LHCN-M2 (cell line): ENCODE measurements at regions not wholly inside any gene's neighbourhood (a gene's known extent, or its start where the extent isn't known, plus 50 kb on each side); places are given as distances from the start of the nearest gene placed in this dataset.
A peak's percentile ranks its signal among the peaks of the same experiment; 100 is the strongest.

Source experiments
- DNase-seq: peaks from one replicate; pipeline ENCODE4 v3.0.0-alpha.2; 2012; ENCODE audit warnings: low read depth

DNA sequence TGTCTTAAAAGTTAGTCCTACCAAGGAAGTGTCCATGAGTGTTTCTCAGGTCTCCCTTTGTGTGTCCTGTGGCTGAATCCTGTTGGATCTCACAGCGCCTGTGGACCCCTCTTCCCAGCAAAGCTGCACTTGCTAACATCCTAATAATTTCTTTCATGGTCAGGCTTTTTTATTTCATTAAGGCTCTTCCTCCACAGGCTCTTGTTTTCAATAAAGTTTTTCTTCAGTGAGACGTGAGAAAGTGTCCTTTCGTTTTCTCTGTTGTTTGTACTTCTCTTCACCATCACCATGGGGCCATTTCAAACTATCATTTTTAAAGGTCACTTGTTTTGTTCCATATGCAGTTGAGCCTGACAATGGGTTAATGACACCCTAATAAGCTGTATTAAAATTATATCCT lies 231.5 kb downstream of the LMO4 start:
- DNase-seq = no peak

- no peak for DNase-seq
Observed at GRCh38 chr1:87560601-87561360, 232.1 kb downstream of the LMO4 start.

DNA sequence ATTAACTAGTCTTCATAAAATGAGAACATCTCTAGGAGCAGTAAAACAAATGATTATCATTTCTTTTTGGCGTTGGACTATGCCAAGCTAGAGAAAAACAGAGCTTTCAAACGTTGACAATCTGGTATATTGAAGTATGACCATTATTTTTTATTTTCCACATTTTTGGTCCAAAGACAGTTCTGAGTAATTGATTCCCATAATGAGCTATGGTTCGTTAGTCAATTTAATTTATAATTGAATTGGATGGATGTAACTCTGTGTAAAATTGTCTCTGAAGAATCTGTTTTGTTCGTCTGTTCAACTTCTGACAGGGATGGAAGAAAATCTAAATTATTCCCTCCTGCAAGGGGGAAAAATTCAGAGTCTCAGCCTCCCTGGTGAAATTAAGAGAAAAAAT lies 234.5 kb downstream of the LMO4 start:
- DNase-seq = no peak

- DNase-seq = no peak
Observed at GRCh38 chr1:87565861-87566260, 237.2 kb downstream of the LMO4 start.

- no peak for DNase-seq
Observed at GRCh38 chr1:87568005-87568404, 239.3 kb downstream of the LMO4 start.

- no peak for DNase-seq
Observed at GRCh38 chr1:87568911-87569310, 240.2 kb downstream of the LMO4 start.

DNA sequence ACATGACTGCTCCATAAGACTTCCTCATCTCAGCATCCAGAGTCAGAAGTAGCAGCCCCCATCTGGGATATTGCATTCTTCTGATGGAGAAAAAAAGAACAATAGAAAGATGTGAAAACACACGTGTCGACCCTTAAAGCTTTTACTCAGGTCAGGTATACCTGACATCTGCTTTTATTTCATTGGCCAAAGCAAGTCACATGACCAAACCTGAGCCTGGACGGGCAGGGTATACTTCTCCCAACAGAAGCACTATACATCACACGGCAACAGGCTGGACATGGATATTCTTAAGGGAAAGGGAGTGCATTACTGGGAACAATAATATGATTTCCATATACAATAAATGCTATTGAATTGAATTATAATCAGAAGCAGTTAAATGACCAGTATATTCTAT lies 243.3 kb downstream of the LMO4 start:
- no peak for DNase-seq

DNA sequence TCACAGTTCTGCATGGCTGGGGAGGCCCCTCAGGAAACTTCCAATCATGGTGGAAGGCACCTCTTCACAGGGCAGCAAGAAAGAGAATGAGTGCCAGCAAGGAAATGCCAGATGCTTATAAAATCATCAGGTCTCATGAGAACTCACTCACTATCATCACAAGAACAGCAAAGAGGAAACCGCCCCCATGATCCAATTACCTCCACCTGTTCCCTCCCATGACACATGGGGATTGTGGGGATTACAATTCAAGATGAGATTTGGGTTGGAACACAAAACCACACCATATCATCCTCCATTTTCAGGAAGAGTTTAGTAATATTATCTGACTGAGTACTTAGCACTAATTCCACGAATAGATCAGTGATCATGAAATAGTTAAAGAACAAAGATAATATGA lies 244.2 kb downstream of the LMO4 start:
- DNase-seq = peak; percentile 6

GRCh38 chr1:87575528-87575927 lies 246.8 kb downstream of the LMO4 start:
- DNase-seq = no peak

GRCh38 chr1:87578464-87578863 lies 249.8 kb downstream of the LMO4 start:
- no peak for DNase-seq

GRCh38 chr1:87583459-87583858 lies 254.8 kb downstream of the LMO4 start:
- DNase-seq = no peak

GRCh38 chr1:87584586-87584985 lies 255.9 kb downstream of the LMO4 start:
- no peak for DNase-seq

- no peak for DNase-seq
Observed at GRCh38 chr1:87586501-87586900, 257.8 kb downstream of the LMO4 start.

GRCh38 chr1:87588495-87588894 lies 259.8 kb downstream of the LMO4 start:
- DNase-seq = no peak

- DNase-seq = no peak
Observed at GRCh38 chr1:87591492-87591891, 262.8 kb downstream of the LMO4 start.

DNA sequence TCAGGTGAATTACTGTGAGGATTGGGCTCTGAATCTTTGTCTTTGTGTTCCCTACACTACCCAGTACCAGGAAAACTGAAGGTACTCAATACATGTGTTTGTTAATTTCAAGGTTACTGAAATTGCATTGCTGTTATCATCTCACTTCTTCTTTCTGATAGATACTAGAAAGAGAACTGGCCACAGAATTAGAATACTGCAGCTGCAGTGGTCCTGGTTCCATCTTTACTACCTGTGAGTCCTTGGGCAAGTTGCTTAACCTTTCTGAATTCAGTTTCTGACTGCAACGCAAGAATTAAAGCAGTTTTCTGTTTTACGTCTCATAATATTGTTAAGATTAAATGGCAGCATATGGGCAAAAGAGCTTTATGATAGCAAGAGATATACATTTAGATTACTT lies 263.5 kb downstream of the LMO4 start:
- no peak for DNase-seq

DNA sequence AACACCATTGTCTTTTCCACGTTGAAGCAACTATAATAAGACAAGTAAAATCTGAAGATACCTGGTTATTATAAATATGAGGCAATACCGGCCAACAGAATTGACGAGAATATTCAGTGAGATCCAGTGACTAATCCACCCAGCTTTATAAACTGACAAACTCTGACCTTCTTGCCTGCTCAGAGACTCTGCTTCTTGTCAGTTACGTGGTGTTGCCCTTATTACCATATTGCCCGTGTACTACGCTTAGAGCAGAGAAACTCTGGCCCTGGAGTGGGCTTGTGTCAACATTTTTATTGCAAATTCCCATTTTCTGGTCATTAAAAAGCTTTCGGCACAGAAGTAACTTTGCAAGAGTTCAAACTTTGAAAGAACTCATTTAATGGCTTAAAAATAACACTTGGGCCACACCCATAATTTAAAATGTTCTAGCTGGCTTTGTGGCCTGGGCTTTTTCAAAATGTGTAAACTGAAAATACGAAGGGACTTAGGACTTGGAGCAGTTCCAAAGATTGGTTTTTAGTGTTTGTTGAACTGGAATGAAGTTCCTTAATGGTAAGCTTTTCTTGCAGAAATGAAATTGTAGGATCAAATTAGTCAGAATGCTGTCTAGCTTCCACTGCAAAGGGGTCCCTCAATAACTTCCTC lies 266.2 kb downstream of the LMO4 start:
- no peak for DNase-seq

DNA sequence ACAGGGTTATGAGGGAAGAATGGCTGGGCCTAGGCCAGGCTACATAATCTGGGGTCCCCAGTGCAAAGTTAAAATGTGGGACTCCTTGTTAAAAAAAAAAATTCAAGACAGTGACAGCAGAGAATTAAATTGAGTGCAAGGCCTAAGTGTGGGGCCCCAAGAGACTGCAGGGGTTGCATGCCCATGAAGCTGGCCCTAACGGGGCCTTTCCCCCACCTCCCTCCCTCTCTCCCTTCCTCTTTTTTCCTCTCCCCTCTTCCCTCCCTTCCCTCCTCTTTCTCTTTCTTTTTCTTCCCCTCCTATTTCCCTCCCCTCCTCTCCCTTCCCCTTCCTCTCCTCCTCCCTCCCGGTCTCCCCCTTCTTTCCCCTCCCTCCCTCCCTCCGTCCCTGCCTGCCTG lies 266.7 kb downstream of the LMO4 start:
- DNase-seq = no peak

DNA sequence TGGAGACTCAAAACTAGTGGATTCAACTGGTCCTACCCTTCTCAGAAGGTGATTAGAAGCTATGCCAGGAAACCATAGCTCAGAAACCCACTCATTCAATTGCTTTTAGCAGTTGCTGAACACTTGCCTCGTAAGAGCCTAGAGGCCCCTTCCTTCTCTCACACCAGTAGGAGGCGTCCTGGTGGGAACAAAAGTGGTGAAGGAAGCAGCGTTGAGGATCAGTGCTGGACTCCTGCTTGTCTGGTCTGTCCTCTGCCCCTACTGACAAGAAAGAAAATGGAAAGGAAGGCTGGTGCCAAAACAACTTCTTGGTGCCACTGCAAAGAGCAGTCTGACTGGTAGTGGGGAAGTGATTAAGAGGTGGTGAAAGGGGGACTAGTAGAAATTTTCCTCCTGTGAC lies 269.7 kb downstream of the LMO4 start:
- DNase-seq = no peak

GRCh38 chr1:87599569-87599968 lies 270.9 kb downstream of the LMO4 start:
- DNase-seq = no peak

DNA sequence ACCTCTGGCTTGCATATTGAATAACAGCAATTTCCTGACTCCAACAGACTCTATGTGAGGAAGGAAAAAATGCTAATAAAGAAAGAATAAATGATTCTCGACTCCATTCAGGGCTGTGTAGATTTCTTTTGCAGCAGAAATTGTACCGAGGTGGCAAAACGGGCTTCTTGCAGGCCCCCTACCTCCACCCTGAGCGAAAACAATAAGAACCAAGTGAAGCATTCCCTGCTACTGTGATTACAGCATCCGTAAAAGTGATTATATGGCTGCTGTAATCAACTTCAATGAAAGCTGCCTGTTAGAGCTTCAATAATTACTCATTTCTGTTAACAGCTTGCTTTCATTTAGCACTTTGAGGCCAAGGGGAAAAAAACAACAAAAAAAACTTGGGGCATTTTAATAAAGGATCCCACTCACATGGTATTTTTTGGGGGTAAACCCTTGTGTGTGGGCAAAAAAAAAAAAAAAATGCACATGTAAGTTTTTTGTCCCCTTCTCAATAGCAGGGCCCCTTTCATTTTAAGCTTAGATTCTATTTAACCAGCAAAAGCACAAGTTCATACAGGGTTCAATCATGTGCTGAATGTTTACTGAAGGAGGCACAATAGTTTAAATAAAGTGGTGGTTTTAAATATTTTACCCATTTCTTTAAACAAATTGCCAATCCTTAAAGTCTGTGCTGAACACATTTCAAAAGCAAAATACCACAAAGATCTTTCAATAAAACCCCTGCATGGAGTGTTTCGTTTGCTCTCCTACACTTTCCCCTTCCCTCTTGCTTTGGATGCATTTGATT lies 271.6 kb downstream of the LMO4 start:
- DNase-seq = no peak

GRCh38 chr1:87600854-87601253 lies 272.2 kb downstream of the LMO4 start:
- no peak for DNase-seq

- no peak for DNase-seq
Observed at GRCh38 chr1:87603626-87604025, 274.9 kb downstream of the LMO4 start.
